Ascending aorta (tissue), 2 donors: ENCODE measurements at regions not wholly inside any gene's neighbourhood (a gene's known extent, or its start where the extent isn't known, plus 50 kb on each side); places are given as distances from the start of the nearest gene placed in this dataset.

Experiments used
- DNase-seq, 2 donors: peaks; one replicate each; pipeline ENCODE4 v3.0.0-alpha.2; 2019; ENCODE audit warnings: low spot score in 2 of 2
- H3K27ac ChIP-seq, 2 donors: fragments of 200-600 bp; sonication (generic); one replicate each; pipeline ENCODE4 v1.5.1; 2016 to 2017; ENCODE audit warnings: mild to moderate bottlenecking in 1 of 2
- H3K27me3 ChIP-seq: fragments of 200-600 bp; sonication (generic); one replicate; pipeline ENCODE4 v1.5.1; 2017
- H3K36me3 ChIP-seq, 2 donors: fragments of 200-600 bp; sonication (generic); one replicate each; pipeline ENCODE4 v1.5.1; 2016
- H3K4me1 ChIP-seq, 2 donors: fragments of 200-600 bp; sonication (generic); one replicate each; pipeline ENCODE4 v1.5.1; 2016 to 2017; ENCODE audit warnings: mild to moderate bottlenecking in 1 of 2
- H3K4me3 ChIP-seq, 2 donors: fragments of 200-600 bp; sonication (generic); one replicate each; pipeline ENCODE4 v1.5.1; 2016 to 2017; ENCODE audit warnings: mild to moderate bottlenecking in 1 of 2
- H3K9me3 ChIP-seq, 2 donors: fragments of 200-600 bp; sonication (generic); one replicate each; pipeline ENCODE4 v1.5.1; 2016
- intact Hi-C: fragments of 100-400 bp; cut with DNase I; formaldehyde crosslinking; loops from one replicate; pipeline ENCODE4 v1.15.1; 2023
- TF ChIP-seq, protein P1 (sequence below), 3 experiments: fragments of 200-600 bp in 2 of 3; fragments of 450-650 bp in 1 of 3; sonication (generic) in 2 of 3; IDR thresholded peaks; one replicate each; pipeline ENCODE4 v1.5.1; 2016 to 2019; ENCODE audit warnings: antibody characterized with exemption in 3 of 3, mild to moderate bottlenecking in 1 of 3, moderate library complexity in 1 of 3

GRCh38 chr18:43581936-43582519 lies 304.7 kb upstream of the SYT4 start:
- no peak overlapping the region for H3K4me3 ChIP-seq
- no peaks in the 10 kb centered on the region for H3K27me3 ChIP-seq
- H3K9me3 ChIP-seq = no peaks in the 10 kb centered on the region
- intact Hi-C loops = no loop called here
- no peak for DNase-seq
- no peaks in the 10 kb centered on the region for H3K4me1 ChIP-seq
- H3K36me3 ChIP-seq = no peaks in the 10 kb centered on the region
- TF ChIP-seq, protein P1, sequence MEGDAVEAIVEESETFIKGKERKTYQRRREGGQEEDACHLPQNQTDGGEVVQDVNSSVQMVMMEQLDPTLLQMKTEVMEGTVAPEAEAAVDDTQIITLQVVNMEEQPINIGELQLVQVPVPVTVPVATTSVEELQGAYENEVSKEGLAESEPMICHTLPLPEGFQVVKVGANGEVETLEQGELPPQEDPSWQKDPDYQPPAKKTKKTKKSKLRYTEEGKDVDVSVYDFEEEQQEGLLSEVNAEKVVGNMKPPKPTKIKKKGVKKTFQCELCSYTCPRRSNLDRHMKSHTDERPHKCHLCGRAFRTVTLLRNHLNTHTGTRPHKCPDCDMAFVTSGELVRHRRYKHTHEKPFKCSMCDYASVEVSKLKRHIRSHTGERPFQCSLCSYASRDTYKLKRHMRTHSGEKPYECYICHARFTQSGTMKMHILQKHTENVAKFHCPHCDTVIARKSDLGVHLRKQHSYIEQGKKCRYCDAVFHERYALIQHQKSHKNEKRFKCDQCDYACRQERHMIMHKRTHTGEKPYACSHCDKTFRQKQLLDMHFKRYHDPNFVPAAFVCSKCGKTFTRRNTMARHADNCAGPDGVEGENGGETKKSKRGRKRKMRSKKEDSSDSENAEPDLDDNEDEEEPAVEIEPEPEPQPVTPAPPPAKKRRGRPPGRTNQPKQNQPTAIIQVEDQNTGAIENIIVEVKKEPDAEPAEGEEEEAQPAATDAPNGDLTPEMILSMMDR (IDR thresholded peaks at IDR 0.05) = no peak
- H3K27ac ChIP-seq = no peak overlapping the region

GRCh38 chr18:43587538-43588153 lies 310.4 kb upstream of the SYT4 start:
- H3K27ac ChIP-seq = no peak overlapping the region
- H3K4me1 ChIP-seq = no peaks in the 10 kb centered on the region
- TF ChIP-seq, protein P1 (IDR thresholded peaks at IDR 0.05) = peak in 2 of 3 experiments; percentile 56 to 64
- DNase-seq = no peak
- intact Hi-C loops = loop anchor here (2.0 kb wide), 2 partner anchors 17 to 1473 kb away; no protein-coding TSS in a partner anchor
- no peak overlapping the region for H3K4me3 ChIP-seq
- H3K36me3 ChIP-seq = no peaks in the 10 kb centered on the region
- H3K27me3 ChIP-seq = no peaks in the 10 kb centered on the region
- H3K9me3 ChIP-seq = no peaks in the 10 kb centered on the region

DNA sequence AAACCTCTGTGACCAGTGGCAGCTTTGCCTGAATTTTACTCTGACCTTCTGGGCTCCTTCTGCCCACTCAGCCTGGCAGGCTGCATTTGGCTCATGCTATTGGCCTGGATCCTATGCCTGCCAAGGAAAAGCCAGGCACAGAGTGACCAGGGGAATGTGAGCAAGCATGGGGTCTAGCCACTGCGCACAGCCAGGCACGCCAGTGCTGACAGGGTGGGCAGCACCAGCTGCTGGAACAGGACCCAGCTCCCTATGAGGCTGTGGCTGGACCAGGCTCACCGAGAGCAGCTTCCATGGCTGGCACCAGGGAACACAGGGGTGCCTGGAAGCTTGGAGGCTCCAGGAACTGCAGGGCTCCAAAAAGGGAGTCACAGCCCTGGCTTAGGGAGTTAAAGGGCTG lies 311.5 kb upstream of the SYT4 start:
- intact Hi-C loops = loop anchor here (2.0 kb wide), 1 partner anchor 1474 kb away; no protein-coding TSS in a partner anchor
- no peaks in the 10 kb centered on the region for H3K27me3 ChIP-seq
- TF ChIP-seq, protein P1 (IDR thresholded peaks at IDR 0.05) = no peak

GRCh38 chr18:43589611-43590151 lies 312.4 kb upstream of the SYT4 start:
- H3K4me3 ChIP-seq = no peak overlapping the region
- H3K36me3 ChIP-seq = no peaks in the 10 kb centered on the region
- no peak overlapping the region for H3K27ac ChIP-seq
- H3K4me1 ChIP-seq = no peaks in the 10 kb centered on the region
- H3K9me3 ChIP-seq = no peaks in the 10 kb centered on the region
- no peaks in the 10 kb centered on the region for H3K27me3 ChIP-seq
- peak in 1 of 2 donors; percentile 44 for DNase-seq
- intact Hi-C loops = loop anchor here (2.0 kb wide), 1 partner anchor 1475 kb away; no protein-coding TSS in a partner anchor
- TF ChIP-seq, protein P1 (IDR thresholded peaks at IDR 0.05) = no peak

More for the DNA sequence above, 311.5 kb upstream of the SYT4 start:
- H3K36me3 ChIP-seq = no peaks in the 10 kb centered on the region
- no peak overlapping the region for H3K27ac ChIP-seq
- no peaks in the 10 kb centered on the region for H3K4me1 ChIP-seq
- H3K9me3 ChIP-seq = no peaks in the 10 kb centered on the region
- DNase-seq = no peak
- H3K4me3 ChIP-seq = no peak overlapping the region

DNA sequence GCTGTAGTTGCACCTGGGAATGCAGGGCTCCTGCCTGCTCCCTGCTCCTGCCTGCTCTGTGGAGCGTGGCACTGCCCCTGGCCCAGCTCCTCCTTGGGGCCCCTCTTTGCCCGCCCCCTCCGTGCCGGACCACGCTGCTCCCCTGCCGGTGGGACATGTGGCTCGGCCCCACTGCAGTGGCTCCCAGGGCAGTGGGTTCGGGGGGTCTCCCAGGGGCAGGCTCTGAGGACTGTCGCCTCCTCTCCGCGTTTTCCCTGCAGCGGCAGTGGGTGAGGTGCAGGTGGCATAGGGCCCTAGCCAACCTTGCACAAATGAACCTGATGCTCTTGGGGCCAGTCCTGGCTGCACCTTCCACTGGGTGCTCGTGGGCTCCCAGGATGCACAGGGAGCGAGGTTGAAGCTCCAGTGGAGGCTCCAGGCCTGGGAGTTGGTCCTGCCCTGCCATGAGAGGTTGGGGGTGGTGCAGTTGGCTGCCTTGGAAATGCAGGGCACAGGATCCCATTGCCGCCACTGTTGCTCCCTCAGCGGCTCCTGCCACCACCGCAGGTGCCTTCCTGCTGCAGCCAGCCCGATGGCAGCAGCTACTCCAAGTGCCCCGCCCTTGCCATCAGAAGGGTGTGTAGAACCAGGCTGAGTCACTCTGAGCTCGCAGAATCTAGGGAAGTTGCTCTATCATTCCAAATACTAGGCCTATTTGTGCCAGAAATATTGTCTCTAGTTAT lies 313.1 kb upstream of the SYT4 start:
- TF ChIP-seq, protein P1 (IDR thresholded peaks at IDR 0.05) = no peak
- DNase-seq = peak in 1 of 2 donors; percentile 48
- no peaks in the 10 kb centered on the region for H3K9me3 ChIP-seq
- no peak overlapping the region for H3K27ac ChIP-seq
- no peaks in the 10 kb centered on the region for H3K27me3 ChIP-seq
- H3K36me3 ChIP-seq = no peaks in the 10 kb centered on the region
- intact Hi-C loops = no loop called here
- no peak overlapping the region for H3K4me3 ChIP-seq
- H3K4me1 ChIP-seq = no peaks in the 10 kb centered on the region
